ENCODE measurements at regions not wholly inside any gene's neighbourhood (a gene's known extent, or its start where the extent isn't known, plus 50 kb on each side); places are given as distances from the start of the nearest gene placed in this dataset.

DNA sequence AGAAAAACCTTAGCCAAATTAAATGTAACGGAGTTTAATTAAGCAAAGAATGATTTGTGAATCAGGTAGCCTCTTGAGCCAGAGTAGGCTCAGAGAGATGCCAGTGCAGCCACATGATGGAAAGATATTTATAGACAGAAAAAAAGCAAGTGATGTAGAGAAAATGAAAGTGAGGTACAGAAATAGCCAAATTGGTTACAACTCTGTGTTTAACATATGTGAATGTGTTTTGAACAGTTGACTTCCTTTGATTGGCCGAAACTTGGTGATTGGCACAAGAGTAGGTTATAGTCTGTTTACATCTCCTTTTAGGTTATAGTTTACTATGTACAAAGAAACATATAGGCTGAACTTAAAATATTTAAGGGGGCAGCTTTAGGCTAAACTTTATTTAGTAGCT, 459.9 kb upstream of the BOD1L1 start:
- TF ChIP-seq CTCF (IDR thresholded peaks at IDR 0.05; ENCODE audit: control extremely low read depth in 1 of 3, insufficient read depth in 1 of 3, low read depth in 1 of 3, low read length in 3 of 3), result no peak
- TF ChIP-seq TAF7 (optimal IDR thresholded peaks at IDR 0.05; ENCODE audit: borderline replicate concordance, low read depth, low read length), result no peak
- TF ChIP-seq EGR1 (IDR thresholded peaks at IDR 0.05; ENCODE audit: borderline replicate concordance, low read depth, low read length), result no peak
- no peak for TF ChIP-seq POLR2A (IDR thresholded peaks at IDR 0.05; ENCODE audit: control extremely low read depth in 1 of 2, low read depth in 2 of 2, low read length in 2 of 2)
- TF ChIP-seq CBX8 (IDR thresholded peaks at IDR 0.05; ENCODE audit: borderline replicate concordance, low read depth, low read length), result no peak
- TF ChIP-seq POLR2AphosphoS5 (IDR thresholded peaks at IDR 0.05; ENCODE audit: low read depth, low read length), result no peak
- TF ChIP-seq NRF1 (IDR thresholded peaks at IDR 0.05; ENCODE audit: low read depth, low read length), result no peak
- no peak for TF ChIP-seq GABPA (IDR thresholded peaks at IDR 0.05; ENCODE audit: borderline replicate concordance, insufficient read depth, low read length)
- no peak for TF ChIP-seq SUZ12 (IDR thresholded peaks at IDR 0.05; ENCODE audit: low read length)
- TF ChIP-seq YY1 (IDR thresholded peaks at IDR 0.05; ENCODE audit: low read depth, low read length), result no peak
- no peak for TF ChIP-seq SP2 (IDR thresholded peaks at IDR 0.05; ENCODE audit: low read length)
- TF ChIP-seq, protein P1, sequence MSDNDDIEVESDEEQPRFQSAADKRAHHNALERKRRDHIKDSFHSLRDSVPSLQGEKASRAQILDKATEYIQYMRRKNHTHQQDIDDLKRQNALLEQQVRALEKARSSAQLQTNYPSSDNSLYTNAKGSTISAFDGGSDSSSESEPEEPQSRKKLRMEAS (IDR thresholded peaks at IDR 0.05), result no peak
- no peak for TF ChIP-seq EZH2 (IDR thresholded peaks at IDR 0.05; ENCODE audit: low read depth, low read length, severe bottlenecking)
- TF ChIP-seq, protein P2, sequence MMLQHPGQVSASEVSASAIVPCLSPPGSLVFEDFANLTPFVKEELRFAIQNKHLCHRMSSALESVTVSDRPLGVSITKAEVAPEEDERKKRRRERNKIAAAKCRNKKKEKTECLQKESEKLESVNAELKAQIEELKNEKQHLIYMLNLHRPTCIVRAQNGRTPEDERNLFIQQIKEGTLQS (IDR thresholded peaks at IDR 0.05; ENCODE audit: insufficient read depth, low read depth, low read length), result no peak

Data from H1 (cell line).